ENCODE measurements at regions not wholly inside any gene's neighbourhood (a gene's known extent, or its start where the extent isn't known, plus 50 kb on each side); places are given as distances from the start of the nearest gene placed in this dataset.
"Not testable (repeated sequence)": the region's sequence is repeated elsewhere in the genome, so short reads cannot be mapped to it uniquely, and the experiment has no call there.

DNA sequence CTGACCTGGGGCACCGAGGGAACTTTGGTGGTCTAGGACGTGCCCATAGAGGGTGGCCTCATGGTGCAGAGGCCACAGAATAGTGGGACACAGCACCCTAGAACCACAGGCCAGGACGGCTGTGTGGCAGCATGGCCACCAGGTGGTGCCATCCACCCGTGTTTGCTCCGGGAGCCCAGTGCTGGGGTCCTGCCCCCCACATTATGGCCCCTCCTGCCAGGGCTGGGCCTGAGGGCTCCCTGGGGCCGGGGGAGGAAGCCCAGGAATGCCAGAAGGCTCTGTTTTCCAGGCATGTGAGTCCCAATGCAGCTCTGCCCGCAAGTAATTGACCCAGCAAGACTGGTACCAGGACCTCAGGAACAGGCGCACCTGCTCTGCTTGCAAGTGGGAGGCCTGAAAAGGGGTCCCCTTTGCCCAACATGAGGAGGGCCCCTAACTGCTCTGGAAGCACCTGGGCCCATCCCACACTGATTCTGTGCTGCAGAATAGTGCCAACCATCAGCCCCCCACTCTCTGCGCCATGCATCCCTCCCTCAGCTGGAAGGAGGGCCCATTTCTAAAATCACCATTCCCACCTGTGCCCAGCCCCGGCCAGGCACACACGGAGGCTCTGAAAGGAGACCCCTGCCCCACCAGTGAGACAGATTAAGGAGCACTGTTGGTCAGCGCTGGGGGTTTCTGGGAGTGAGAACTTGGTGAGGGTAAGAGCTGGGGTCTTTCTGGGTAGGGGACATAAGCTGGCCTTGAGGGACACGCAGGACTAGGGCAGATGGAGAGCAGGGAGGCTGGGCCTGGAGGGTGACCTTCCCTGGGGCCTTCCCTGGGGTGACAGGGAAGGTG, 174.4 kb downstream of the TBC1D2B start:
- DNase-seq (ENCODE audit: low read depth); H3K4me3 ChIP-seq (ENCODE audit: control insufficient read depth, low read depth, low read length): not testable (repeated sequence)
- TF ChIP-seq, protein P1, sequence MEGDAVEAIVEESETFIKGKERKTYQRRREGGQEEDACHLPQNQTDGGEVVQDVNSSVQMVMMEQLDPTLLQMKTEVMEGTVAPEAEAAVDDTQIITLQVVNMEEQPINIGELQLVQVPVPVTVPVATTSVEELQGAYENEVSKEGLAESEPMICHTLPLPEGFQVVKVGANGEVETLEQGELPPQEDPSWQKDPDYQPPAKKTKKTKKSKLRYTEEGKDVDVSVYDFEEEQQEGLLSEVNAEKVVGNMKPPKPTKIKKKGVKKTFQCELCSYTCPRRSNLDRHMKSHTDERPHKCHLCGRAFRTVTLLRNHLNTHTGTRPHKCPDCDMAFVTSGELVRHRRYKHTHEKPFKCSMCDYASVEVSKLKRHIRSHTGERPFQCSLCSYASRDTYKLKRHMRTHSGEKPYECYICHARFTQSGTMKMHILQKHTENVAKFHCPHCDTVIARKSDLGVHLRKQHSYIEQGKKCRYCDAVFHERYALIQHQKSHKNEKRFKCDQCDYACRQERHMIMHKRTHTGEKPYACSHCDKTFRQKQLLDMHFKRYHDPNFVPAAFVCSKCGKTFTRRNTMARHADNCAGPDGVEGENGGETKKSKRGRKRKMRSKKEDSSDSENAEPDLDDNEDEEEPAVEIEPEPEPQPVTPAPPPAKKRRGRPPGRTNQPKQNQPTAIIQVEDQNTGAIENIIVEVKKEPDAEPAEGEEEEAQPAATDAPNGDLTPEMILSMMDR (conservative IDR thresholded peaks at IDR 0.05; ENCODE audit: control insufficient read depth, insufficient read depth, low read depth, low read length): peak; percentile 63

DNA sequence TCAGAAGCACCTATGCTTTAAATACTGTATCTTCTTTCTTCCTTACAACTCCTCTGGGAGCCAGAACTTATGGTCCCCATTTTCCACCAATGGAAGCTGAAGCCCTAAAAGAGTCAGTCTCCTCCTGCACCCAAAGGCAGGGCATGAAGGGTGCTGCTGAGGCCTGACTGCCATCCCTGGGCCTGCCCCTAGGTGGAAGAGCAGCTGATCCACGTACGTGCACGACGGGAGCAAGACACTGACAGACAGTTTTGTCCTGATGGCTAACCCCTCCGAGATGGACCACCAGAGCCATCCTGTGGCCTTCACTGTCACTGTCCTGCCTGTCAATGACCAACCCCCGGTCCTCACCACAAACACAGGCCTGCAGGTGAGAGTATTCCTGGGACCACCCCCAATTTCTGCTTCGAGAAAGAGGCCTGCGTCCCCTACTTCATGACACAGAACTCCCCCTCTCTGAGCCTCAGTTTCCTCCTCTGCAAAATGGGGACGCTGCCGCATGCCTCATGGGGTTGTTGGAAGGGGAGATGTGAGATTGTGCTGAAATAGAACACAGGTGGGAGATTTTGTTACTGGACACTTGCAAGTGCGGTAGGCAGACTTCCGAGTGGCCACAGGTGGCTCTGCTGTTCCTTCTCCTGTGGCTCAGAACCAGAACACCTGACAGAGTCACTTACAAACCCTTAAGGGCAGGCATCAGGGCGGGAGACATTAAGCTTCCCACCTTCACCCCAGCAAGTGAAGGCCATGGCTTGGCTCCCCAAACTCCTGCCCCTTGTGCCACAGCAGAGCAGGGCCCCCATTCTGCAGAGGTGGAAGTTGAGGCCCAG, 175.4 kb downstream of the TBC1D2B start:
- TF ChIP-seq, protein P1 (conservative IDR thresholded peaks at IDR 0.05; ENCODE audit: control insufficient read depth, insufficient read depth, low read depth, low read length): peak; percentile 14
- no peak for DNase-seq (ENCODE audit: low read depth)
- no peak overlapping the region for H3K4me3 ChIP-seq (ENCODE audit: control insufficient read depth, low read depth, low read length)

DNA sequence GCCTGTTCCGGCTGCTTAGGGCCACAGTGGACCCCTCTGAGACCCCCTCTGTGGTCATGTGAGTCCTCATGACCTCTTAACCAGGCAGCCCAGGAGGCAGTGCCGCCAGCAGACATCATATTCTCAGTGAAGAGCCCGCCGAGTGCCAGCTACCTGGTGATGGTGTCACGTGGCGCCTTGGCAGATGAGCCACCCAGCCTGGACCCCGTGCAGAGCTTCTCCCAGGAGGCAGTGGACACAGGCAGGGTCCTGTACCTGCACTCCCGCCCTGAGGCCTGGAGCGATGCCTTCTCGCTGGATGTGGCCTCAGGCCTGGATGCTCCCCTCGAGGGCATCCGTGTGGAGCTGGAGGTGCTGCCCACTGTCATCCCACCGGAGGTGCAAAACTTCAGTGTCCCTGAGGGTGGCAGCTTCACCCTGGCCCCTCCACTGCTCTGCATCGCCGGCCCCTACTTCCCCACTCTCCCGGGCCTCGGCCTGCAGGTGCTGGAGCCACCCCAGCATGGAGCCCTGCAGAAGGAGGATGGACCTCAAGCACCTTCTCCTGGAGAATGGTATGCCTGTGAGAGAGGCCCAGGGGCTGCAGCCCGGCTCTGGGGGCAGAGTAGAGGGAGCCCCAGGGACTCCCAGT, 176.1 kb downstream of the TBC1D2B start:
- no peak overlapping the region for H3K4me3 ChIP-seq (ENCODE audit: control insufficient read depth, low read depth, low read length)
- DNase-seq (ENCODE audit: low read depth): no peak
- TF ChIP-seq, protein P1 (conservative IDR thresholded peaks at IDR 0.05; ENCODE audit: control insufficient read depth, insufficient read depth, low read depth, low read length): no peak

DNA sequence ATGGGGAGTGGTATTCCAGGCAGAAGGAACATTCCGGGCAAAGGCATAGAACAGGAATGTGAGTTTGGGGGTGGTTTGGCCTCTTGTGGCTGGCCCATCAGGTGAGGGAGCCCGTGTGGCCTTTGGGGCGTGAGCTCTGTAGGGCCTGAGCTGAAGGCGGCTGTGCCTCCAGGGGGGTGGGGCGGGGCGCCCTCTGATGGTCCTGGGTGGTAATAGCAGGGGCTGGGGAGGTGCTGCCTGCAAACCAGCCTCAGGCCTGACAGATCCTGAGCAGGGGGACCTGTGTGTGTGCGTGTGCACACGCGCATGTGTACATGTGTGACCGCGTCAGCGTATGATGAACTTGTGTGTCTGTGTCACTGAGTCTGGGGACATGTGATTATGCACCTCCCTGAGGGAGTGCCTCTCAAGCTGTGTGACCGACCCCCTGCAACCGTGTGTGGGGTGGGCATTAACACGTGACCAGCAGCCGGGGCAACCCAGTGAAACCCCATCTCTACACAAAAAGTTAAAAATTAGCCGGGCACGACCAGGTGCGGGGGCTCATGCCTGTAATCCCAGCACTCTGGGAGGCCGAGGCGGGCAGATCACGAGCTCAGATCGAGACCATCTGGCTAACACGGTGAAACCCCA, 177.1 kb downstream of the TBC1D2B start:
- DNase-seq (ENCODE audit: low read depth); H3K4me3 ChIP-seq (ENCODE audit: control insufficient read depth, low read depth, low read length): not testable (repeated sequence)
- TF ChIP-seq, protein P1 (conservative IDR thresholded peaks at IDR 0.05; ENCODE audit: control insufficient read depth, insufficient read depth, low read depth, low read length): peak; percentile 34

DNA sequence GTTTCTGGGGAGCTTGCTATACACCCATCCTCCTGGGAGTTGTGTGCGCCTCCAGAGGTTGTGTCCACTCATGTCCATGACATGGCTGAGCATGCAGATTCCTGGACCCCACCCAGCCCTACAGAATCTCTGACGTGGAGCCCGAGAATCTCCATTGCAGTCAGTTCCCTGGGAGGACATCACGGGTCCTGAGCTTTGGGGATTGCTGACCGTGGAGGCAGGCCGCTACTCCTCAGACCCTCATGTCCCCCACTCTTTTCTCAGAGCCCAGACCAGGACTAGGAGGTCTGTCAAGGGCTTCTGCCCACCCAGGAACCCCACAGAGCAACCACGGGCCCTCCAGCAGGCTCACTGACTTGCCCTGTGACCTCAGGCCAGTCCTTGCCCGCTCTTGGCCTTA, 177.7 kb downstream of the TBC1D2B start:
- not testable (repeated sequence) for DNase-seq (ENCODE audit: low read depth); H3K4me3 ChIP-seq (ENCODE audit: control insufficient read depth, low read depth, low read length)

DNA sequence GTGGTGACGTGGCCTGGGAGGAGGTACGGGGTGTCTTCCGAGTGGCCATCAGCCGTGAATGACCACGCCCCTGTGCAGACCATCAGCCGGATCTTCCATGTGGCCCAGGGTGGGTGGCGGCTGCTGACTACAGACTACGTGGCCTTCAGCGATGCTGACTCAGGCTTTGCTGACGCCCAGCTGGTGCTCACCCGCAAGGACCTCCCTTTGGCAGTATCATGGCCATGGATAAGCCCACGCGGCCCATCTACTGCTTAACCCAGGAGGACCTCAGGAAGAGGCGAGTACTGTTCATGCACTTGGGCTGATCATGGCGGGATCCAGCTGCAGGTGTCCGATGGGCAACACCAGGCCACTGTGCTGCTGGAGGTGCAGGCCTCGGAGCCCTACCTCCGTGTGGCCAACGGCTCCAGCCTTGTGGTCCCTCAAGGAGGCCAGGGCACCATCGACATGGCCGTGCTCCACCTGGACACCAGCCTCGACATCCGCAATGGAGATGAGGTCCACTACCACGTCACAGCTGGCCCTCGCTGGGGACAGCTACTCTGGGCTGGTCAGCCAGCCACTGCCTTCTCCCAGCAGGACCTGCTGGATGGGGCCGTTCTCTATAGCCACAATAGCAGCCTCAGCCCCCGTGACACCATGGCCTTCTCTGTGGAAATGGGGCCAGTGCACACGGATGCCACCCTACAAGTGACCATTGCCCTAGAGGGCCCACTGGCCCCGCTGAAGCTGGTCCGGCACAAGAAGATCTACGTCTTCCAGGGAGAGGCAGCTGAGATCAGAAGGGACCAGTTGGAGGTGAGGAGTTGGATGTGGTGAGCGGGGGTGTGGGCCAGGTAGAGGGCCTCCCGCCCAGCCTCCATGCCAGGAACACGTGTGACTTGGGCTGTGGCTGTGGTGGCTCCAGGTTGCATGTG, 178.4 kb downstream of the TBC1D2B start:
- TF ChIP-seq, protein P1 (conservative IDR thresholded peaks at IDR 0.05; ENCODE audit: control insufficient read depth, insufficient read depth, low read depth, low read length): no peak
- no peak overlapping the region for H3K4me3 ChIP-seq (ENCODE audit: control insufficient read depth, low read depth, low read length)
- no peak for DNase-seq (ENCODE audit: low read depth)

All from fibroblast of mammary gland (primary cell).